ENCODE measurements at regions not wholly inside any gene's neighbourhood (a gene's known extent, or its start where the extent isn't known, plus 50 kb on each side); places are given as distances from the start of the nearest gene placed in this dataset.

DNA sequence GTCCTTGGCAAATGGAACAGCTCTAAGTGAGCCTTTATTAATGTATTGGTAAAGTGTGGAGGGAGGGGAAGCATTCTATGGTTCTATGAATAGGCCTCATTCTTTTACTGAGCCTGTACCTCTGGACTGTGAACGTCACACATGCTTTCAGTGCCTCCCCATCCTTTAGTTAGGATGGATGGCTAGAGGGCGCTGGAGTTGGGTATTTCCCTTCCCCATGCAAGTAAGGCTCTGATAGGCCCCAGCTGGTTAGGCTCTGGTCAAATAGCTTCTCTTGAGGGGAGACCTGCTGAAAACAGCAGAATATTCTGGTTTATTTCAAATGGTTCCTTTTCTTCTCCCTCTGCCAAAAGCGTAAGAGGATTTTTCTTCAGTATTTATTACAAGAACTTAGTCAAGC lies 860.9 kb upstream of the MDGA2 start:
- POLR2A ChIA-PET: no interaction called here
- CTCF ChIA-PET: no interaction called here
- H2AFZ ChIP-seq (ENCODE audit: low read depth, low read length, poor library complexity, severe bottlenecking): peak overlapping the region; percentile 71

DNA sequence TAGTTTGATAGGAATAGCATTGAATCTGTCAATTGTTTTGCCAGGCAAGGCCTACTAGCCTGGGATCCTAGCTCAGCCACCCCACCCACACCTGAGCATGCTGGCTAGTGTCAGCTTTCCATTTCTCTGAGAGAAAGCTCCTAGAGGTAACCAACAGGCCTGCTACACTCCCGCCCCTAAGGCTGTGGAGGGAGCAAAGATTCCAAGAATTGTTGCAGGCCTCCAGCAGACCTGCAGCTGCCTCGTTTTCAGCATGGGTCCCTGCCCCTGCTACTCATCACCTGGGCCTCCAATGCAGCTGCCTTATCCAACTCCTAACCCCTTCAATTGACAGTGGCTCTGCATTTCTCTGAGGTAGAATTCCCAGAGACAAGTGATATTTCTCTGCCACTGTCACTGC lies 852.4 kb upstream of the MDGA2 start:
- POLR2A ChIA-PET: no interaction called here
- TF ChIP-seq ZFX (IDR thresholded peaks at IDR 0.05) (no peak), ELF1 (IDR thresholded peaks at IDR 0.05; ENCODE audit: borderline replicate concordance, low read depth) (no peak), EGR1 (IDR thresholded peaks at IDR 0.05; ENCODE audit: low read depth) (no peak), SRF (IDR thresholded peaks at IDR 0.05; ENCODE audit: low read depth) (no peak)
- TF ChIP-seq, protein P1, sequence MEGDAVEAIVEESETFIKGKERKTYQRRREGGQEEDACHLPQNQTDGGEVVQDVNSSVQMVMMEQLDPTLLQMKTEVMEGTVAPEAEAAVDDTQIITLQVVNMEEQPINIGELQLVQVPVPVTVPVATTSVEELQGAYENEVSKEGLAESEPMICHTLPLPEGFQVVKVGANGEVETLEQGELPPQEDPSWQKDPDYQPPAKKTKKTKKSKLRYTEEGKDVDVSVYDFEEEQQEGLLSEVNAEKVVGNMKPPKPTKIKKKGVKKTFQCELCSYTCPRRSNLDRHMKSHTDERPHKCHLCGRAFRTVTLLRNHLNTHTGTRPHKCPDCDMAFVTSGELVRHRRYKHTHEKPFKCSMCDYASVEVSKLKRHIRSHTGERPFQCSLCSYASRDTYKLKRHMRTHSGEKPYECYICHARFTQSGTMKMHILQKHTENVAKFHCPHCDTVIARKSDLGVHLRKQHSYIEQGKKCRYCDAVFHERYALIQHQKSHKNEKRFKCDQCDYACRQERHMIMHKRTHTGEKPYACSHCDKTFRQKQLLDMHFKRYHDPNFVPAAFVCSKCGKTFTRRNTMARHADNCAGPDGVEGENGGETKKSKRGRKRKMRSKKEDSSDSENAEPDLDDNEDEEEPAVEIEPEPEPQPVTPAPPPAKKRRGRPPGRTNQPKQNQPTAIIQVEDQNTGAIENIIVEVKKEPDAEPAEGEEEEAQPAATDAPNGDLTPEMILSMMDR (IDR thresholded peaks at IDR 0.05 in 2 of 3, conservative IDR thresholded peaks at IDR 0.05 in 1 of 3; ENCODE audit: borderline replicate concordance in 1 of 3, insufficient read depth in 1 of 3, low read depth in 2 of 3, low read length in 2 of 3): no peak
- TF ChIP-seq, protein P2, sequence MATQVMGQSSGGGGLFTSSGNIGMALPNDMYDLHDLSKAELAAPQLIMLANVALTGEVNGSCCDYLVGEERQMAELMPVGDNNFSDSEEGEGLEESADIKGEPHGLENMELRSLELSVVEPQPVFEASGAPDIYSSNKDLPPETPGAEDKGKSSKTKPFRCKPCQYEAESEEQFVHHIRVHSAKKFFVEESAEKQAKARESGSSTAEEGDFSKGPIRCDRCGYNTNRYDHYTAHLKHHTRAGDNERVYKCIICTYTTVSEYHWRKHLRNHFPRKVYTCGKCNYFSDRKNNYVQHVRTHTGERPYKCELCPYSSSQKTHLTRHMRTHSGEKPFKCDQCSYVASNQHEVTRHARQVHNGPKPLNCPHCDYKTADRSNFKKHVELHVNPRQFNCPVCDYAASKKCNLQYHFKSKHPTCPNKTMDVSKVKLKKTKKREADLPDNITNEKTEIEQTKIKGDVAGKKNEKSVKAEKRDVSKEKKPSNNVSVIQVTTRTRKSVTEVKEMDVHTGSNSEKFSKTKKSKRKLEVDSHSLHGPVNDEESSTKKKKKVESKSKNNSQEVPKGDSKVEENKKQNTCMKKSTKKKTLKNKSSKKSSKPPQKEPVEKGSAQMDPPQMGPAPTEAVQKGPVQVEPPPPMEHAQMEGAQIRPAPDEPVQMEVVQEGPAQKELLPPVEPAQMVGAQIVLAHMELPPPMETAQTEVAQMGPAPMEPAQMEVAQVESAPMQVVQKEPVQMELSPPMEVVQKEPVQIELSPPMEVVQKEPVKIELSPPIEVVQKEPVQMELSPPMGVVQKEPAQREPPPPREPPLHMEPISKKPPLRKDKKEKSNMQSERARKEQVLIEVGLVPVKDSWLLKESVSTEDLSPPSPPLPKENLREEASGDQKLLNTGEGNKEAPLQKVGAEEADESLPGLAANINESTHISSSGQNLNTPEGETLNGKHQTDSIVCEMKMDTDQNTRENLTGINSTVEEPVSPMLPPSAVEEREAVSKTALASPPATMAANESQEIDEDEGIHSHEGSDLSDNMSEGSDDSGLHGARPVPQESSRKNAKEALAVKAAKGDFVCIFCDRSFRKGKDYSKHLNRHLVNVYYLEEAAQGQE (IDR thresholded peaks at IDR 0.05; ENCODE audit: low read depth): no peak

More for the DNA sequence above, 860.9 kb upstream of the MDGA2 start:
- no peak overlapping the region for H3K9ac ChIP-seq (ENCODE audit: low read length)
- no peaks in the 10 kb centered on the region for H3K36me3 ChIP-seq (ENCODE audit: control insufficient read depth in 1 of 2, insufficient read depth in 2 of 2, low read length in 2 of 2)
- H3K4me1 ChIP-seq (ENCODE audit: control insufficient read depth in 1 of 2, insufficient read depth in 2 of 2, low read length in 2 of 2): no peaks in the 10 kb centered on the region
- no TSS peak for BruUV-seq (replicated peaks)
- no peak overlapping the region for H3K4me2 ChIP-seq (ENCODE audit: low read length)
- intact Hi-C loops (cut with micrococcal nuclease): no loop called here
- no peaks in the 10 kb centered on the region for H3K9me2 ChIP-seq (ENCODE audit: insufficient read depth)
- no peaks in the 10 kb centered on the region for H3K9me3 ChIP-seq (ENCODE audit: control insufficient read depth in 1 of 2, insufficient read depth in 1 of 2, low read depth in 1 of 2, low read length in 2 of 2)
- H3K27ac ChIP-seq (ENCODE audit: low read depth, low read length): no peak overlapping the region
- RAD21 ChIA-PET (ENCODE audit: low non-redundant PET in 1 of 2, low total read pairs in 2 of 2, uncharacterized antibody in 2 of 2, unreplicated experiment in 2 of 2): no interaction called here
- peak; percentile 38; the same call in 1 of the 2 replicates for TF ChIP-seq RAD21 (IDR thresholded peaks at IDR 0.05; ENCODE audit: low read depth)
- TF ChIP-seq FOSL1 (IDR thresholded peaks at IDR 0.05; ENCODE audit: low read depth): no peak
- TF ChIP-seq, protein P1 (IDR thresholded peaks at IDR 0.05 in 2 of 3, conservative IDR thresholded peaks at IDR 0.05 in 1 of 3; ENCODE audit: borderline replicate concordance in 1 of 3, insufficient read depth in 1 of 3, low read depth in 2 of 3, low read length in 2 of 3): peak; percentile 13 to 34 (median 34); a peak in 3 of 6 replicates
- H3K79me2 ChIP-seq (ENCODE audit: insufficient read depth, low read length): no peaks in the 10 kb centered on the region
- ATAC-seq (peak; percentile 80), DNase-seq (ENCODE audit: low read depth, low spot score) (peak; percentile 19)
- no peaks in the 10 kb centered on the region for H4K20me1 ChIP-seq (ENCODE audit: insufficient read depth)
- no peak overlapping the region for H3K4me3 ChIP-seq (replicated peaks in 1 of 2; ENCODE audit: low read depth in 1 of 2, low read length in 2 of 2)
- no peaks in the 10 kb centered on the region for H3K27me3 ChIP-seq (ENCODE audit: insufficient read depth, low read length)

More for the DNA sequence above, 852.4 kb upstream of the MDGA2 start:
- Histone ChIP-seq H2AFZ (ENCODE audit: low read depth, low read length, poor library complexity, severe bottlenecking) (no peak overlapping the region), H3K9me3 (ENCODE audit: control insufficient read depth in 1 of 2, insufficient read depth in 1 of 2, low read depth in 1 of 2, low read length in 2 of 2) (no peaks in the 10 kb centered on the region), H3K36me3 (ENCODE audit: control insufficient read depth in 1 of 2, insufficient read depth in 2 of 2, low read length in 2 of 2) (no peaks in the 10 kb centered on the region), H3K9me2 (ENCODE audit: insufficient read depth) (no peaks in the 10 kb centered on the region), H4K20me1 (ENCODE audit: insufficient read depth) (no peaks in the 10 kb centered on the region), H3K79me2 (ENCODE audit: insufficient read depth, low read length) (no peaks in the 10 kb centered on the region), H3K9ac (ENCODE audit: low read length) (no peak overlapping the region), H3K27ac (ENCODE audit: low read depth, low read length) (no peak overlapping the region), H3K4me2 (ENCODE audit: low read length) (no peak overlapping the region), H3K4me1 (ENCODE audit: control insufficient read depth in 1 of 2, insufficient read depth in 2 of 2, low read length in 2 of 2) (no peaks in the 10 kb centered on the region), H3K27me3 (ENCODE audit: insufficient read depth, low read length) (no peaks in the 10 kb centered on the region), H3K4me3 (replicated peaks in 1 of 2; ENCODE audit: low read depth in 1 of 2, low read length in 2 of 2) (no peak overlapping the region)
- intact Hi-C loops (cut with micrococcal nuclease): no loop called here
- no peak for DNase-seq (ENCODE audit: low read depth, low spot score)
- no TSS peak for BruUV-seq (replicated peaks)
- RAD21 ChIA-PET (ENCODE audit: low non-redundant PET in 1 of 2, low total read pairs in 2 of 2, uncharacterized antibody in 2 of 2, unreplicated experiment in 2 of 2): no interaction called here
- no peak for ATAC-seq
- CTCF ChIA-PET: no interaction called here
